ENCODE measurements at regions not wholly inside any gene's neighbourhood (a gene's known extent, or its start where the extent isn't known, plus 50 kb on each side); places are given as distances from the start of the nearest gene placed in this dataset.

DNA sequence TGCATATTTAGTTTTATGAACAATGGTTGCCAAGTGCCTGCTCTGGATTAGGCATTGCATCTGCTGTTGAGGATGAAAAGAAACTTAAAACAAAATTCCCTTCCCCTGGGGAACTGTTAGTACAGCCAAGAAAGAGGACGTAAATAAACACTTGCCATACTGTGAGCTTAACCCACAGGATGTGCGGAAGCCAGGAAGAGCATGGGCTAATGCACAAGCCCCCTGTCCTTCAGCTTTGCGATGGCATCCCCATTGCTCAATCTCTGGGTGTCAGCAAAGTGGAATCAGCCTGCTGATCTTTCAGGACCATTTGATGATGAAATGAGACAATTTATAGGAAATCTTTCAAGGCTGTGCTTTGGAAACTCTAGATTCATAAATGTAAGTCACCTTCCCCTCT lies 399.9 kb upstream of the IGFBP3 start:
- DNase-seq (ENCODE audit: low spot score) (no peak), ATAC-seq (no peak)
- H3K9me3 Mint-ChIP-seq, result peaks cover 7% of the 10 kb centered on the region
- POLR2A ChIA-PET, result no interaction called here
- TF ChIP-seq TCF7 (CRISPR knock-in tag; IDR thresholded peaks at IDR 0.05; ENCODE audit: low read depth), result no peak
- TF ChIP-seq IRF2 (CRISPR knock-in tag; IDR thresholded peaks at IDR 0.05; ENCODE audit: borderline replicate concordance, low read depth), result no peak
- no peak for TF ChIP-seq FOXK1 (CRISPR knock-in tag; IDR thresholded peaks at IDR 0.05)
- TF ChIP-seq NFE2L1 (CRISPR knock-in tag; IDR thresholded peaks at IDR 0.05), result no peak
- no peak for TF ChIP-seq CREM (CRISPR knock-in tag; IDR thresholded peaks at IDR 0.05)
- no peak for TF ChIP-seq NR2C2 (CRISPR knock-in tag; IDR thresholded peaks at IDR 0.05)
- no peak for TF ChIP-seq NR1H2 (CRISPR knock-in tag; IDR thresholded peaks at IDR 0.05)
- TF ChIP-seq PREB (CRISPR knock-in tag; IDR thresholded peaks at IDR 0.05; ENCODE audit: borderline replicate concordance), result no peak
- no peak overlapping the region for H3K4me3 Mint-ChIP-seq
- CTCF ChIA-PET, result no interaction called here
- no peaks in the 10 kb centered on the region for H3K36me3 Mint-ChIP-seq
- no peaks in the 10 kb centered on the region for H3K4me1 Mint-ChIP-seq
- H3K27ac Mint-ChIP-seq, result no peak overlapping the region
- H3K27me3 Mint-ChIP-seq (ENCODE audit: low read depth), result no peaks in the 10 kb centered on the region

GRCh38 chr7:46319841-46320240 lies 398.8 kb upstream of the IGFBP3 start:
- no peaks in the 10 kb centered on the region for H3K4me1 Mint-ChIP-seq
- CTCF ChIA-PET, result no interaction called here
- no peak for TF ChIP-seq ZNF138 (CRISPR knock-in tag; conservative IDR thresholded peaks at IDR 0.05)
- no peak for TF ChIP-seq ZNF532 (CRISPR knock-in tag; IDR thresholded peaks at IDR 0.05; ENCODE audit: borderline replicate concordance)
- no peak for TF ChIP-seq ZNF425 (CRISPR knock-in tag; conservative IDR thresholded peaks at IDR 0.05)
- TF ChIP-seq SP1 (CRISPR knock-in tag; conservative IDR thresholded peaks at IDR 0.05), result no peak
- no peak for TF ChIP-seq ELF4 (CRISPR knock-in tag; IDR thresholded peaks at IDR 0.05; ENCODE audit: low read depth)
- no peak for TF ChIP-seq TEAD1 (CRISPR knock-in tag; IDR thresholded peaks at IDR 0.05)
- no peak for TF ChIP-seq JUN (CRISPR knock-in tag; IDR thresholded peaks at IDR 0.05)
- no peak for TF ChIP-seq TCF7 (CRISPR knock-in tag; IDR thresholded peaks at IDR 0.05; ENCODE audit: low read depth)
- no peak for TF ChIP-seq PRRX2 (CRISPR knock-in tag; IDR thresholded peaks at IDR 0.05)
- TF ChIP-seq, protein P1, sequence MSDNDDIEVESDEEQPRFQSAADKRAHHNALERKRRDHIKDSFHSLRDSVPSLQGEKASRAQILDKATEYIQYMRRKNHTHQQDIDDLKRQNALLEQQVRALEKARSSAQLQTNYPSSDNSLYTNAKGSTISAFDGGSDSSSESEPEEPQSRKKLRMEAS (CRISPR knock-in tag; IDR thresholded peaks at IDR 0.05), result no peak
- TF ChIP-seq, protein P2, sequence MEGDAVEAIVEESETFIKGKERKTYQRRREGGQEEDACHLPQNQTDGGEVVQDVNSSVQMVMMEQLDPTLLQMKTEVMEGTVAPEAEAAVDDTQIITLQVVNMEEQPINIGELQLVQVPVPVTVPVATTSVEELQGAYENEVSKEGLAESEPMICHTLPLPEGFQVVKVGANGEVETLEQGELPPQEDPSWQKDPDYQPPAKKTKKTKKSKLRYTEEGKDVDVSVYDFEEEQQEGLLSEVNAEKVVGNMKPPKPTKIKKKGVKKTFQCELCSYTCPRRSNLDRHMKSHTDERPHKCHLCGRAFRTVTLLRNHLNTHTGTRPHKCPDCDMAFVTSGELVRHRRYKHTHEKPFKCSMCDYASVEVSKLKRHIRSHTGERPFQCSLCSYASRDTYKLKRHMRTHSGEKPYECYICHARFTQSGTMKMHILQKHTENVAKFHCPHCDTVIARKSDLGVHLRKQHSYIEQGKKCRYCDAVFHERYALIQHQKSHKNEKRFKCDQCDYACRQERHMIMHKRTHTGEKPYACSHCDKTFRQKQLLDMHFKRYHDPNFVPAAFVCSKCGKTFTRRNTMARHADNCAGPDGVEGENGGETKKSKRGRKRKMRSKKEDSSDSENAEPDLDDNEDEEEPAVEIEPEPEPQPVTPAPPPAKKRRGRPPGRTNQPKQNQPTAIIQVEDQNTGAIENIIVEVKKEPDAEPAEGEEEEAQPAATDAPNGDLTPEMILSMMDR (IDR thresholded peaks at IDR 0.05), result no peak
- TF ChIP-seq, protein P3, sequence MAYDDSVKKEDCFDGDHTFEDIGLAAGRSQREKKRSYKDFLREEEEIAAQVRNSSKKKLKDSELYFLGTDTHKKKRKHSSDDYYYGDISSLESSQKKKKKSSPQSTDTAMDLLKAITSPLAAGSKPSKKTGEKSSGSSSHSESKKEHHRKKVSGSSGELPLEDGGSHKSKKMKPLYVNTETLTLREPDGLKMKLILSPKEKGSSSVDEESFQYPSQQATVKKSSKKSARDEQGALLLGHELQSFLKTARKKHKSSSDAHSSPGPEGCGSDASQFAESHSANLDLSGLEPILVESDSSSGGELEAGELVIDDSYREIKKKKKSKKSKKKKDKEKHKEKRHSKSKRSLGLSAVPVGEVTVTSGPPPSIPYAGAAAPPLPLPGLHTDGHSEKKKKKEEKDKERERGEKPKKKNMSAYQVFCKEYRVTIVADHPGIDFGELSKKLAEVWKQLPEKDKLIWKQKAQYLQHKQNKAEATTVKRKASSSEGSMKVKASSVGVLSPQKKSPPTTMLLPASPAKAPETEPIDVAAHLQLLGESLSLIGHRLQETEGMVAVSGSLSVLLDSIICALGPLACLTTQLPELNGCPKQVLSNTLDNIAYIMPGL (CRISPR knock-in tag; IDR thresholded peaks at IDR 0.05), result no peak

More at GRCh38 chr7:46319841-46320240, 398.8 kb upstream of the IGFBP3 start:
- Mint-ChIP-seq H3K27ac (no peak overlapping the region), H3K36me3 (no peaks in the 10 kb centered on the region), H3K9me3 (no peaks in the 10 kb centered on the region), H3K27me3 (ENCODE audit: low read depth) (no peaks in the 10 kb centered on the region), H3K4me3 (no peak overlapping the region)
- DNase-seq (ENCODE audit: low spot score) (no peak), ATAC-seq (no peak)
- POLR2A ChIA-PET, result no interaction called here
